Osteoblast (primary cell): ENCODE measurements at regions not wholly inside any gene's neighbourhood (a gene's known extent, or its start where the extent isn't known, plus 50 kb on each side); places are given as distances from the start of the nearest gene placed in this dataset.

Experiments
- DNase-seq: peaks from one replicate; pipeline ENCODE4 v3.0.0; 2011; ENCODE audit warnings: low spot score, mixed read lengths; ENCODE audit not compliant: insufficient read length; ENCODE audit errors: missing footprints
- H2AFZ ChIP-seq: 2 replicates; pipeline ENCODE4 v1.6.0; 2011; ENCODE audit warnings: mild to moderate bottlenecking, low read length
- H3K27ac ChIP-seq: 2 replicates; pipeline ENCODE4 v1.5.1; 2011; ENCODE audit warnings: mild to moderate bottlenecking, low read depth, low read length, moderate library complexity
- H3K27me3 ChIP-seq: 2 replicates; pipeline ENCODE4 v1.6.0; 2012; ENCODE audit warnings: mild to moderate bottlenecking, control low read depth, inconsistent platforms, low read length, moderate library complexity; ENCODE audit not compliant: insufficient read depth
- H3K36me3 ChIP-seq: 2 replicates; pipeline ENCODE4 v1.5.1; 2011; ENCODE audit warnings: mild to moderate bottlenecking, low read length, control low read depth, moderate library complexity; ENCODE audit not compliant: insufficient read depth
- H3K4me1 ChIP-seq: 2 replicates; pipeline ENCODE4 v1.5.1; 2011; ENCODE audit warnings: mild to moderate bottlenecking, low read length, control low read depth, moderate library complexity; ENCODE audit not compliant: insufficient read depth
- H3K4me2 ChIP-seq: 2 replicates; pipeline ENCODE4 v1.6.0; 2011; ENCODE audit warnings: mild to moderate bottlenecking, low read length; ENCODE audit not compliant: insufficient read depth
- H3K4me3 ChIP-seq: fragments of 200-600 bp; sonication (generic); 3 replicates; pipeline ENCODE4 v1.5.1; 2012; ENCODE audit warnings: mild to moderate bottlenecking, low read length, inconsistent platforms; ENCODE audit not compliant: insufficient read depth
- H3K79me2 ChIP-seq: 2 replicates; pipeline ENCODE4 v1.6.0; 2012; ENCODE audit warnings: mild to moderate bottlenecking, low read length, control low read depth, inconsistent platforms; ENCODE audit not compliant: insufficient read depth
- H3K9me3 ChIP-seq: 2 replicates; pipeline ENCODE4 v1.5.1; 2011; ENCODE audit warnings: low read depth, low read length, control low read depth
- H4K20me1 ChIP-seq: 2 replicates; pipeline ENCODE4 v1.6.0; 2012; ENCODE audit warnings: mild to moderate bottlenecking, low read length, control low read depth; ENCODE audit not compliant: insufficient read depth
- CTCF ChIP-seq: IDR thresholded peaks from 2 replicates; pipeline ENCODE4 v1.5.1; 2011; ENCODE audit warnings: mild to moderate bottlenecking, low read depth, low read length, moderate library complexity; ENCODE audit errors: extremely low read depth

GRCh38 chr21:35346697-35347096 lies 297.6 kb upstream of the RUNX1 start:
- no peak for TF ChIP-seq CTCF
- Histone ChIP-seq H3K9me3 (no peaks in the 10 kb centered on the region), H3K27me3 (no peaks in the 10 kb centered on the region), H3K4me2 (no peak overlapping the region), H3K36me3 (no peaks in the 10 kb centered on the region), H3K27ac (no peak overlapping the region), H2AFZ (no peak overlapping the region), H3K4me1 (peaks cover 15% of the 10 kb centered on the region), H4K20me1 (no peaks in the 10 kb centered on the region), H3K79me2 (no peaks in the 10 kb centered on the region), H3K4me3 (no peak overlapping the region)
- peak; percentile 55 for DNase-seq

DNA sequence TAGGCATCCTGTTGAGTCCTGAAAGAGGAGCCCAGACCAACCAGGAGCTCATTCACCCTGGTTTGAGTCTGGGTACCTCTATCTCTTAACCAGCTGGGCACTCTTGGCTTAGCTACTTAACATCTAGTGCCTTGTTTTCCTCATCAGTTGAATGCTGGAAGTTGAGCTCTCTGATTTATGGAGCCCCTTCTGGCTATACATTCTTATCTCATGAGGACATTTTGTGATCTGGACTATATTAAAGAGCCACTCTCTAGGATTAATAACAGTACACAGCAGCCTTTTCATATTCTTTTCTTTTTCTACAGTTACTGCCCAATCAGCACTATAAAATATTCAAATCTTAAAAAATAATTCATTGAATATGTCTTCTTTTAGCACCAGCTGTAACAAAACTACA lies 296.9 kb upstream of the RUNX1 start:
- H3K4me2 ChIP-seq: no peak overlapping the region
- no peaks in the 10 kb centered on the region for H3K9me3 ChIP-seq
- TF ChIP-seq CTCF: no peak
- no peak overlapping the region for H3K4me3 ChIP-seq
- no peaks in the 10 kb centered on the region for H4K20me1 ChIP-seq
- H3K27ac ChIP-seq: no peak overlapping the region
- no peaks in the 10 kb centered on the region for H3K36me3 ChIP-seq
- no peaks in the 10 kb centered on the region for H3K27me3 ChIP-seq
- H3K4me1 ChIP-seq: peaks cover 13% of the 10 kb centered on the region
- no peak overlapping the region for H2AFZ ChIP-seq
- no peak for DNase-seq
- no peaks in the 10 kb centered on the region for H3K79me2 ChIP-seq

GRCh38 chr21:35344582-35344981 lies 295.5 kb upstream of the RUNX1 start:
- H3K4me2 ChIP-seq: no peak overlapping the region
- H3K4me1 ChIP-seq: peaks cover 9% of the 10 kb centered on the region
- H3K27me3 ChIP-seq: no peaks in the 10 kb centered on the region
- no peak for DNase-seq
- no peak overlapping the region for H2AFZ ChIP-seq
- no peak overlapping the region for H3K27ac ChIP-seq
- H4K20me1 ChIP-seq: no peaks in the 10 kb centered on the region
- no peaks in the 10 kb centered on the region for H3K9me3 ChIP-seq
- H3K4me3 ChIP-seq: no peak overlapping the region
- H3K36me3 ChIP-seq: no peaks in the 10 kb centered on the region
- no peak for TF ChIP-seq CTCF
- H3K79me2 ChIP-seq: no peaks in the 10 kb centered on the region

DNA sequence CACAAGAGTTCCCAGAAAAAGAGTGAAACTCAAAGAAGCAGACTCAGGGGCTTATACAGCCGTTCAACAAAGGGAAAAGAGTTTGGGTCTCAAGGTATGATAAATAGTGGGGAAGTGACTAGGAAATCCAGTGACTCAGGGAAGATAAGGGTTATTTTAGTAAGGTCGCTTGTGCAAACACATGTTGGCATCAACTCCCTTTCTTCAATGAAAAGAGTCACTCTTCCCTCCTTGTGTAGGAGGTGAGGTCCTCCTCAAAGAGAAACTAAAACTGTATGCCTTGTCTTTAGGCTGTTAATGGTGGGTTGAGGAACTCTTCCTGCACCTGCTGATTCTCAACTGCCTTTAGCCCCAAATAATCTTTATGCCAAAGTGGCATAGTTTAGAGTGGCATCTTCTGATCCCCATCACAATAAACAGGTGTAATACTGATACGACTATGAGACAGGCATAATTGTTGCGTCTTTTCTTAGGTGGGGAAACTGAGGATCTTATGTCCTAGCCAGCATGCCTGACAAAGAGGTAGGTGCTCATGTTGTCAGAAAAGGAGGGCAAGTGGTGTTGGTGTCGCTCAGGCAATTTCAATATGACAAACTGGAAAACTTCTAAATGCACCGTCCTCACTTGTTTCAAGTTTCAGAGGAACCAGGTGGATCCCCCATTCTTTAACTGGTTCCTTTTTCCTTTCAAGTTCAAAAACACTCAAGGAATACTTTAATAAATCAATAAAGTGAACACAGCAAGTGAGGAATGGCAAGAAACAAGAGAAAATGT lies 294.1 kb upstream of the RUNX1 start:
- Histone ChIP-seq H3K27ac (no peak overlapping the region), H3K36me3 (no peaks in the 10 kb centered on the region), H2AFZ (no peak overlapping the region), H4K20me1 (no peaks in the 10 kb centered on the region), H3K9me3 (no peaks in the 10 kb centered on the region), H3K4me2 (no peak overlapping the region), H3K27me3 (no peaks in the 10 kb centered on the region), H3K4me1 (no peaks in the 10 kb centered on the region), H3K79me2 (no peaks in the 10 kb centered on the region), H3K4me3 (no peak overlapping the region)
- DNase-seq: no peak
- TF ChIP-seq CTCF: no peak
